PC-9 (cell line): ENCODE measurements at regions not wholly inside any gene's neighbourhood (a gene's known extent, or its start where the extent isn't known, plus 50 kb on each side); places are given as distances from the start of the nearest gene placed in this dataset.

ENCODE experiments used
- BruUV-seq: library from RNA; stranded (reverse); fragments of 400-500 nt; replicated peaks from 2 replicates; lab custom pipeline; 2021; lab: Mats Ljungman, UMichigan
- CTCF ChIA-PET: fragments of 300-600 bp; sonication (Branson Sonifier 250); formaldehyde crosslinking; loops from one replicate; lab custom pipeline; 2022; ENCODE audit warnings: antibody characterized with exemption; lab: Charles Lee
- POLR2A ChIA-PET: fragments of 300-600 bp; sonication (Branson Sonifier 250); formaldehyde crosslinking; loops from one replicate; lab custom pipeline; 2022; ENCODE audit warnings: antibody characterized with exemption; ENCODE audit not compliant: unreplicated experiment; lab: Charles Lee
- DNase-seq, 2 experiments: peaks; one replicate each; pipeline versions ENCODE4 v3.0.0 to v3.0.0-alpha.2; 2015 to 2022; ENCODE audit warnings: mixed read lengths in 1 of 2
- H2AFZ ChIP-seq: fragments of 200-600 bp; sonication (generic); 2 replicates; pipeline ENCODE4 v1.8.1; 2017; ENCODE audit warnings: antibody characterized with exemption
- H3F3A ChIP-seq: fragments of 200-600 bp; sonication (generic); 2 replicates; pipeline ENCODE4 v1.8.1; 2017; ENCODE audit warnings: antibody characterized with exemption, mild to moderate bottlenecking, low read depth; ENCODE audit not compliant: insufficient read depth
- H3K27ac ChIP-seq: fragments of 200-600 bp; sonication (generic); 2 replicates; pipeline ENCODE4 v1.6.1; 2016; ENCODE audit warnings: mixed run types
- H3K27me3 ChIP-seq: fragments of 200-600 bp; sonication (generic); 2 replicates; pipeline ENCODE4 v1.6.1; 2016; ENCODE audit warnings: low read depth, mixed run types; ENCODE audit not compliant: insufficient read depth
- H3K36me3 ChIP-seq: fragments of 200-600 bp; sonication (generic); 2 replicates; pipeline ENCODE4 v1.6.1; 2016; ENCODE audit warnings: low read depth, mixed run types
- H3K4me1 ChIP-seq: fragments of 200-600 bp; sonication (generic); replicated peaks from 2 replicates; pipeline ENCODE4 v1.6.1; 2016; ENCODE audit warnings: mixed run types; ENCODE audit not compliant: insufficient read depth
- H3K4me2 ChIP-seq: fragments of 200-600 bp; sonication (generic); 2 replicates; pipeline ENCODE4 v1.6.1; 2017; ENCODE audit warnings: mixed run types
- H3K4me3 ChIP-seq: fragments of 200-600 bp; sonication (generic); 2 replicates; pipeline ENCODE4 v1.6.1; 2016; ENCODE audit warnings: mixed run types
- H3K79me2 ChIP-seq: fragments of 200-600 bp; sonication (generic); 2 replicates; pipeline ENCODE4 v1.6.1; 2017; ENCODE audit warnings: low read depth, mixed run types
- H3K9me2 ChIP-seq: fragments of 200-600 bp; sonication (generic); 2 replicates; pipeline ENCODE4 v1.8.1; 2017; ENCODE audit warnings: mild to moderate bottlenecking; ENCODE audit not compliant: insufficient read depth
- H3K9me3 ChIP-seq: fragments of 200-600 bp; sonication (generic); 2 replicates; pipeline ENCODE4 v1.8.1; 2016; ENCODE audit warnings: low read depth; ENCODE audit not compliant: insufficient read depth
- H4K20me1 ChIP-seq: fragments of 200-600 bp; sonication (generic); 2 replicates; pipeline ENCODE4 v1.8.1; 2017; ENCODE audit not compliant: insufficient read depth
- CTCF ChIP-seq: fragments of 200-600 bp; sonication (generic); conservative IDR thresholded peaks from 2 replicates; pipeline ENCODE4 v1.6.1; 2017; ENCODE audit warnings: mixed run types, antibody characterized with exemption, mild to moderate bottlenecking, moderate library complexity
- EZH2 ChIP-seq: fragments of 200-600 bp; sonication (generic); IDR thresholded peaks from 2 replicates; pipeline ENCODE4 v1.8.0; 2017; ENCODE audit warnings: antibody characterized with exemption, low read depth
- intact Hi-C: fragments of 100-400 bp; cut with micrococcal nuclease; formaldehyde crosslinking; loops from one replicate; pipeline ENCODE4 v1.10.0; 2022; ENCODE audit not compliant: unreplicated experiment

- Histone ChIP-seq H3K27me3 (no peaks in the 10 kb centered on the region), H3K79me2 (no peaks in the 10 kb centered on the region), H3K9me3 (no peaks in the 10 kb centered on the region), H3K4me1 (peaks cover 21% of the 10 kb centered on the region), H3K27ac (no peak overlapping the region), H3K9me2 (no peaks in the 10 kb centered on the region), H4K20me1 (no peaks in the 10 kb centered on the region), H3F3A (no peaks in the 10 kb centered on the region), H3K4me2 (no peak overlapping the region), H3K36me3 (no peaks in the 10 kb centered on the region), H2AFZ (no peak overlapping the region), H3K4me3 (no peak overlapping the region)
- DNase-seq, result no peak
- no TSS peak for BruUV-seq
- ChIA-PET CTCF (interaction anchor here (0.6 kb wide), 1 partner anchor 28 kb away, joined by 4 read pairs; no protein-coding TSS in a partner anchor), POLR2A (no interaction called here)
- TF ChIP-seq EZH2, result no peak
- TF ChIP-seq CTCF, result no peak
- intact Hi-C loops, result no loop called here
Measured at GRCh38 chr14:31990926-31991572, 86.1 kb upstream of the ARHGAP5 start.

GRCh38 chr14:31992011-31992447 lies 85.1 kb upstream of the ARHGAP5 start:
- intact Hi-C loops, result no loop called here
- peaks cover 23% of the 10 kb centered on the region for H3K4me1 ChIP-seq
- DNase-seq, result peak in 1 of 2 experiments; percentile 69
- no peak overlapping the region for H3K27ac ChIP-seq
- POLR2A ChIA-PET, result no interaction called here
- no peaks in the 10 kb centered on the region for H3K79me2 ChIP-seq
- no peaks in the 10 kb centered on the region for H3K27me3 ChIP-seq
- H3K9me3 ChIP-seq, result no peaks in the 10 kb centered on the region
- no peak overlapping the region for H3K4me2 ChIP-seq
- CTCF ChIA-PET, result no interaction called here
- H4K20me1 ChIP-seq, result no peaks in the 10 kb centered on the region
- no TSS peak for BruUV-seq
- H3K9me2 ChIP-seq, result no peaks in the 10 kb centered on the region
- no peaks in the 10 kb centered on the region for H3K36me3 ChIP-seq
- H3K4me3 ChIP-seq, result no peak overlapping the region
- H2AFZ ChIP-seq, result no peak overlapping the region
- no peaks in the 10 kb centered on the region; the same call in 1 of the 2 replicates for H3F3A ChIP-seq
- TF ChIP-seq EZH2 (no peak), CTCF (no peak)

GRCh38 chr14:31993521-31993951 lies 83.6 kb upstream of the ARHGAP5 start:
- POLR2A ChIA-PET, result interaction anchor here (0.5 kb wide), 1 partner anchor 586 kb away, joined by 3 read pairs; no protein-coding TSS in a partner anchor
- no peaks in the 10 kb centered on the region for H3K9me2 ChIP-seq
- no peak for DNase-seq
- no peak overlapping the region for H3K4me2 ChIP-seq
- H3K9me3 ChIP-seq, result no peaks in the 10 kb centered on the region
- no peaks in the 10 kb centered on the region for H4K20me1 ChIP-seq
- no TSS peak for BruUV-seq
- no peaks in the 10 kb centered on the region for H3K79me2 ChIP-seq
- no peaks in the 10 kb centered on the region for H3K27me3 ChIP-seq
- no peak overlapping the region for H3K4me3 ChIP-seq
- no peaks in the 10 kb centered on the region; the same call in 1 of the 2 replicates for H3F3A ChIP-seq
- H3K36me3 ChIP-seq, result no peaks in the 10 kb centered on the region
- H2AFZ ChIP-seq, result no peak overlapping the region
- H3K27ac ChIP-seq, result no peak overlapping the region
- CTCF ChIA-PET, result no interaction called here
- TF ChIP-seq EZH2 (no peak), CTCF (no peak)
- intact Hi-C loops, result no loop called here
- peaks cover 23% of the 10 kb centered on the region for H3K4me1 ChIP-seq
